GM13977 (cell line): ENCODE measurements at regions not wholly inside any gene's neighbourhood (a gene's known extent, or its start where the extent isn't known, plus 50 kb on each side); places are given as distances from the start of the nearest gene placed in this dataset.

Source experiments
- DNase-seq: peaks from one replicate; pipeline ENCODE4 v3.0.0; 2012; ENCODE audit warnings: low spot score
- in situ Hi-C: fragments of 300-500 bp; cut with MboI; formaldehyde crosslinking; loops from one replicate; pipeline ENCODE4 v1.12.0; 2022; ENCODE audit warnings: low sequenced_read_pairs, low pct_unique_long_range_greater_than_20kb, mixed read lengths, inconsistent platforms; ENCODE audit not compliant: unreplicated experiment
- TF ChIP-seq, protein P1 (sequence below): IDR thresholded peaks from 2 replicates; pipeline ENCODE4 v1.5.1; 2012; ENCODE audit warnings: mild to moderate bottlenecking, control low read depth; ENCODE audit not compliant: insufficient read depth; ENCODE audit errors: extremely low read depth, missing control alignments

DNA sequence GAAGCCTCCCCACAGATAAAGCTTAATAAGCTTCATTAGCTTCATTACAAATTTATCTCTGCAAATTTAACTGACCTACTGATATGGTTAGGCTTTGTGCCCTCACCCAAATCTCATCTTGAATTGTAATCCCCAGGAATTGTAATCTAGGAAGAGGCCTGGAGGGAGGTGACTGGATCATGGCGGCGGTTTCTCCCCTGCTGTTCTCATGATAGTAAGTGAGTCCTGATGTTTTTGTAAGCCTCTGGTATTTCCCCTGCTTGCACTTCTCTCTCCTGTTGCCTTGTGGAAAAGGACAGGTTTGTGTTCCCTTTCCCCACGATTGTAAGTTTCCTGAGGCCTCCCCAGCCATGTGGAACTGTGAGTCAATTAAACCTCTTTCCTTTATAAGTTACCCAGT, 226.1 kb upstream of the TTC14 start:
- TF ChIP-seq, protein P1, sequence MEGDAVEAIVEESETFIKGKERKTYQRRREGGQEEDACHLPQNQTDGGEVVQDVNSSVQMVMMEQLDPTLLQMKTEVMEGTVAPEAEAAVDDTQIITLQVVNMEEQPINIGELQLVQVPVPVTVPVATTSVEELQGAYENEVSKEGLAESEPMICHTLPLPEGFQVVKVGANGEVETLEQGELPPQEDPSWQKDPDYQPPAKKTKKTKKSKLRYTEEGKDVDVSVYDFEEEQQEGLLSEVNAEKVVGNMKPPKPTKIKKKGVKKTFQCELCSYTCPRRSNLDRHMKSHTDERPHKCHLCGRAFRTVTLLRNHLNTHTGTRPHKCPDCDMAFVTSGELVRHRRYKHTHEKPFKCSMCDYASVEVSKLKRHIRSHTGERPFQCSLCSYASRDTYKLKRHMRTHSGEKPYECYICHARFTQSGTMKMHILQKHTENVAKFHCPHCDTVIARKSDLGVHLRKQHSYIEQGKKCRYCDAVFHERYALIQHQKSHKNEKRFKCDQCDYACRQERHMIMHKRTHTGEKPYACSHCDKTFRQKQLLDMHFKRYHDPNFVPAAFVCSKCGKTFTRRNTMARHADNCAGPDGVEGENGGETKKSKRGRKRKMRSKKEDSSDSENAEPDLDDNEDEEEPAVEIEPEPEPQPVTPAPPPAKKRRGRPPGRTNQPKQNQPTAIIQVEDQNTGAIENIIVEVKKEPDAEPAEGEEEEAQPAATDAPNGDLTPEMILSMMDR = no peak
- DNase-seq = no peak
- in situ Hi-C loops = no loop called here

DNA sequence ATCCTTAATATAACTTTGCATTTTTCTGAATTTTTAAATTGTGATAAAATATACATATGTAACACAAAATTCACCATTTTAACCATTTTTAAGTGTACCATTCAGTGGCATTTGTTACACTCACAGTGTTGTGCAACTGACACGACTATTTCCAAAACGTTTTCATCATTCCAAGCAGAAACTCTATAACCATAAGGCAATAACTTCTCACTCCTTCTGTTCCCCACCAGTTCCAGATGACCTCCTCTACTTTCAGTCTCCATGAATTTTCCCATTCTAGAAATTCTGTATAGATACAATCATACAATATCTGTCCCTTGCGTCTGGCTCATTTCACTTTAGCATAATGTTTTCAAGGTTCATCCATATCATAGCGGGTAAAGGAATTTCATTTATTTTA, 223.5 kb upstream of the TTC14 start:
- in situ Hi-C loops = no loop called here
- TF ChIP-seq, protein P1 = no peak
- no peak for DNase-seq

GRCh38 chr3:180382638-180383180, 219.3 kb upstream of the TTC14 start:
- in situ Hi-C loops = no loop called here

GRCh38 chr3:180383332-180384020, 218.5 kb upstream of the TTC14 start:
- TF ChIP-seq, protein P1 = no peak
- in situ Hi-C loops = no loop called here
- DNase-seq = no peak

More at GRCh38 chr3:180382638-180383180, 219.3 kb upstream of the TTC14 start:
- no peak for DNase-seq
- TF ChIP-seq, protein P1 = no peak

GRCh38 chr3:180390313-180390712, 211.7 kb upstream of the TTC14 start:
- DNase-seq = no peak
- TF ChIP-seq, protein P1 = no peak
- in situ Hi-C loops = no loop called here

- no peak for DNase-seq
- in situ Hi-C loops = no loop called here
- TF ChIP-seq, protein P1 = no peak
Measured at GRCh38 chr3:180391001-180391400, 211.0 kb upstream of the TTC14 start.

- in situ Hi-C loops = no loop called here
- TF ChIP-seq, protein P1 = no peak
- DNase-seq = no peak
Measured at GRCh38 chr3:180401226-180401625, 200.7 kb upstream of the TTC14 start.
